ENCODE measurements at regions not wholly inside any gene's neighbourhood (a gene's known extent, or its start where the extent isn't known, plus 50 kb on each side); places are given as distances from the start of the nearest gene placed in this dataset.

- TF ChIP-seq, protein P1, sequence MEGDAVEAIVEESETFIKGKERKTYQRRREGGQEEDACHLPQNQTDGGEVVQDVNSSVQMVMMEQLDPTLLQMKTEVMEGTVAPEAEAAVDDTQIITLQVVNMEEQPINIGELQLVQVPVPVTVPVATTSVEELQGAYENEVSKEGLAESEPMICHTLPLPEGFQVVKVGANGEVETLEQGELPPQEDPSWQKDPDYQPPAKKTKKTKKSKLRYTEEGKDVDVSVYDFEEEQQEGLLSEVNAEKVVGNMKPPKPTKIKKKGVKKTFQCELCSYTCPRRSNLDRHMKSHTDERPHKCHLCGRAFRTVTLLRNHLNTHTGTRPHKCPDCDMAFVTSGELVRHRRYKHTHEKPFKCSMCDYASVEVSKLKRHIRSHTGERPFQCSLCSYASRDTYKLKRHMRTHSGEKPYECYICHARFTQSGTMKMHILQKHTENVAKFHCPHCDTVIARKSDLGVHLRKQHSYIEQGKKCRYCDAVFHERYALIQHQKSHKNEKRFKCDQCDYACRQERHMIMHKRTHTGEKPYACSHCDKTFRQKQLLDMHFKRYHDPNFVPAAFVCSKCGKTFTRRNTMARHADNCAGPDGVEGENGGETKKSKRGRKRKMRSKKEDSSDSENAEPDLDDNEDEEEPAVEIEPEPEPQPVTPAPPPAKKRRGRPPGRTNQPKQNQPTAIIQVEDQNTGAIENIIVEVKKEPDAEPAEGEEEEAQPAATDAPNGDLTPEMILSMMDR (optimal IDR thresholded peaks at IDR 0.05 in 1 of 3, IDR thresholded peaks at IDR 0.05 in 1 of 3, conservative IDR thresholded peaks at IDR 0.05 in 1 of 3; ENCODE audit: extremely low read depth in 1 of 3, insufficient read depth in 2 of 3, low read length in 3 of 3): no peak
- TF ChIP-seq EZH2 (IDR thresholded peaks at IDR 0.05; ENCODE audit: low read length): no peak
Measured at GRCh38 chr20:21820045-21820444, 114.6 kb downstream of the PAX1 start.
